Fibroblast of pulmonary artery (primary cell): ENCODE measurements at regions not wholly inside any gene's neighbourhood (a gene's known extent, or its start where the extent isn't known, plus 50 kb on each side); places are given as distances from the start of the nearest gene placed in this dataset.
"Not testable (repeated sequence)": the region's sequence is repeated elsewhere in the genome, so short reads cannot be mapped to it uniquely, and the experiment has no call there.

Experiments used
- DNase-seq: peaks from one replicate; pipeline ENCODE4 v3.0.0-alpha.2; 2010; ENCODE audit warnings: low read depth
- H3K4me3 ChIP-seq: replicated peaks from 2 replicates; pipeline ENCODE4 v1.5.1; 2011; ENCODE audit warnings: low read depth, mild to moderate bottlenecking, control low read depth, low read length, moderate library complexity
- TF ChIP-seq, protein P1 (sequence below): IDR thresholded peaks from 2 replicates; pipeline ENCODE4 v1.5.1; 2011; ENCODE audit warnings: mild to moderate bottlenecking, control low read depth, low read length, inconsistent platforms; ENCODE audit errors: missing control alignments

DNA sequence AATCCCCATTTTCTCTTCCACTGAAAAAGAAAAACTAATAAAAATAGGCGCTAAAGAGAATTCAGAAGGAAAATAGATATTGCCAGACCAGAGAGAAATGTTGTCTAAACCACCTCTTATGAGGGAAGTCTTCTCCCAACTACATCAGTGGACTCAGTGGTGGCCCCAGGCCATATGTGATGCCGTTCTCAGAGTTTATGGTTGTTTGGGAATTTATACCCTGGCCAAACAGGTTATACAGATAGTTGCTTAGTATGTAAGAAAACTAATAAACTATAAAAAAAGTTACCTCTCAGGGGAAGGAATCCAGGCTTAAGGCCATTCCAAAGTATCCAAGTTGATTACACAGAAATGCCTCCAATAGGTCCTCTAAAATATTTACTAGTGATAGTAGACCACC, 103.4 kb upstream of the RBM19 start:
- TF ChIP-seq, protein P1, sequence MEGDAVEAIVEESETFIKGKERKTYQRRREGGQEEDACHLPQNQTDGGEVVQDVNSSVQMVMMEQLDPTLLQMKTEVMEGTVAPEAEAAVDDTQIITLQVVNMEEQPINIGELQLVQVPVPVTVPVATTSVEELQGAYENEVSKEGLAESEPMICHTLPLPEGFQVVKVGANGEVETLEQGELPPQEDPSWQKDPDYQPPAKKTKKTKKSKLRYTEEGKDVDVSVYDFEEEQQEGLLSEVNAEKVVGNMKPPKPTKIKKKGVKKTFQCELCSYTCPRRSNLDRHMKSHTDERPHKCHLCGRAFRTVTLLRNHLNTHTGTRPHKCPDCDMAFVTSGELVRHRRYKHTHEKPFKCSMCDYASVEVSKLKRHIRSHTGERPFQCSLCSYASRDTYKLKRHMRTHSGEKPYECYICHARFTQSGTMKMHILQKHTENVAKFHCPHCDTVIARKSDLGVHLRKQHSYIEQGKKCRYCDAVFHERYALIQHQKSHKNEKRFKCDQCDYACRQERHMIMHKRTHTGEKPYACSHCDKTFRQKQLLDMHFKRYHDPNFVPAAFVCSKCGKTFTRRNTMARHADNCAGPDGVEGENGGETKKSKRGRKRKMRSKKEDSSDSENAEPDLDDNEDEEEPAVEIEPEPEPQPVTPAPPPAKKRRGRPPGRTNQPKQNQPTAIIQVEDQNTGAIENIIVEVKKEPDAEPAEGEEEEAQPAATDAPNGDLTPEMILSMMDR: no peak
- no peak overlapping the region for H3K4me3 ChIP-seq
- no peak for DNase-seq

DNA sequence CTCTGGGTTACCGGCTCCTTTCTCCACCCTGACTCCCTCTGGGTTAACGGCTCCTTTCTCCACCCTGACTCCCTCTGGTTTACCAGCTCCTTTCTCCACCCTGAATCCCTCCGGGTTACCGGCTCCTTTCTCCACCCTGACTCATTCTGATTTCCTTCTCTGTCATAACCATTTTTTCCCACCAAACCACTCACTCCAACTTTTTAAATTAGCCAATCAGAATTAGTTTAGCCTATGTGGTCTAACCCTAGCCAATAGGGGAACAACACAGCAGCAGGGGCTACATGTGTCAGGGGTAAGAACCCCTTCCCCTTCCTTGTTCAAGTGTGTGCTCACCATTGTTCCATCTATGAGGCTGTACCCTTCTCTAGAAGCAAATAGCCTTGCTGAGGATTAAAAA, 98.4 kb upstream of the RBM19 start:
- H3K4me3 ChIP-seq: no peak overlapping the region
- no peak for DNase-seq
- TF ChIP-seq, protein P1: no peak

DNA sequence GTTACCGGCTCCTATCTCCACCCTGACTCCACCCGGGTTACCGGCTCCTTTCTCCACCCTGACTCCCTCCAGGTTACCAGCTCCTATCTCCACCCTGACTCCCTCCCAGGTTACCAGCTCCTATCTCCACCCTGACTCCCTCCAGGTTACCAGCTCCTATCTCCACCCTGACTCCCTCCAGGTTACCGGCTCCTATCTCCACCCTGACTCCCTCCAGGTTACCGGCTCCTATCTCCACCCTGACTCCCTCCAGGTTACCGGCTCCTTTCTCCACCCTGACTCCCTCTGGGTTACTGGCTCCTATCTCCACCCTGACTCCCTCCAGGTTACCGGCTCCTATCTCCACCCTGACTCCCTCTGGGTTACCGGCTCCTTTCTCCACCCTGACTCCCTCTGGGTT, 97.9 kb upstream of the RBM19 start:
- DNase-seq, H3K4me3 ChIP-seq: not testable (repeated sequence)

DNA sequence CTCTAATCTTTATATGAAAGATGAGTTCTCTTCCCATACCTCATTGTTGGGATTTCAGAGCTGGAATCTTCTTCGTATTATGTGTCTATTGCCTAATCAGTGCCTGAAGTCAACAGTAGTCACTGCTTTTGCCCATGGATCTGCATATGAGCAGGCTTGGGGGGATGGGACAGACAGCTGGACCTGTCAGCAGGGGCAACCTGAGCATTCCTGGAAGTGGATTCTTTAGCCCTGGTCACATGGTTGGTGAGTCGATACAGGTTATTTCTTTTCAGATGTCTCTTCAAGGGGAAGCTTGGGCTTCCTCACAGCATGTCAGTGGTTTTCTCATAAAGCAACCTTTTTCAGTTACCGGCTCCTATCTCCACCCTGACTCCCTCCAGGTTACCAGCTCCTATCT, 97.3 kb upstream of the RBM19 start:
- H3K4me3 ChIP-seq: no peak overlapping the region
- DNase-seq: no peak
- TF ChIP-seq, protein P1: no peak

DNA sequence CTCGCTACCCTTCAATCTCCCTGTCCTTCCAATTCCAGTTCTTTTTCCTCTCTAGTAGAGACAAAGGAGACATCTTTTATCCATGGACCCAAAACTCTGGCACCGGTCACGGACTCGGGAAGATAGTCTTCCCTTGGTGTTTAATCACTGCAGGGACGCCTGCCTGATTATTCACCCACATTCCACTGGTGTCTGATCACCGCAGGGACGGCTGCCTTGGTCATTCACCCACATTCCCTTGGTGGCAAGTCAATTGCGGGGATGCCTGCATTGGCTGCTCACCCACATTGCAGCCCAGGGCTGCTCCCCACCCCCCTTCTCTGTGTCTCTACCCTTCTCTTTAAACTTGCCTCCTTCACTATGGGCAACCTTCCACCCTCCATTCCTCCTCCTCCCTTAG, 90.2 kb upstream of the RBM19 start:
- not testable (repeated sequence) for DNase-seq, H3K4me3 ChIP-seq

DNA sequence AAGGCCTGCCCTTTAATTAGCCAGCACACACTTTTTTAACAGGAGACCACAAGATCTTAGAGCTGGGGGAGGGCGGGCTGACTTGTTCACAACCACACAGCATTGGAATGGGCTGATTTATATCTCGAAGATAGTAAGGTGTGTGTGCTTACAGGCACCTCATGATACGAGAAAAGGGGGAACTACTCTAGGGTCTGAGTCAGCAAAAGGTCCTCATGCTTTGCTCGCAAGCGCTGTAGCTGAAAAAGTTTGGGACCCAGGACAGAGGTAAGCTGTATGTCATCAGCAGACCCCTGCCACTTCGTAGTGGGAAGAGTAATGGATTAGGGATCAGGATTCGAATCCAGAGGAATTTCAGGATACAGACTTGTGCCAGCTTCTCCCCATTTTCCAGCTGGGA, 88.9 kb upstream of the RBM19 start:
- no peak overlapping the region for H3K4me3 ChIP-seq
- DNase-seq: no peak
- TF ChIP-seq, protein P1: no peak

DNA sequence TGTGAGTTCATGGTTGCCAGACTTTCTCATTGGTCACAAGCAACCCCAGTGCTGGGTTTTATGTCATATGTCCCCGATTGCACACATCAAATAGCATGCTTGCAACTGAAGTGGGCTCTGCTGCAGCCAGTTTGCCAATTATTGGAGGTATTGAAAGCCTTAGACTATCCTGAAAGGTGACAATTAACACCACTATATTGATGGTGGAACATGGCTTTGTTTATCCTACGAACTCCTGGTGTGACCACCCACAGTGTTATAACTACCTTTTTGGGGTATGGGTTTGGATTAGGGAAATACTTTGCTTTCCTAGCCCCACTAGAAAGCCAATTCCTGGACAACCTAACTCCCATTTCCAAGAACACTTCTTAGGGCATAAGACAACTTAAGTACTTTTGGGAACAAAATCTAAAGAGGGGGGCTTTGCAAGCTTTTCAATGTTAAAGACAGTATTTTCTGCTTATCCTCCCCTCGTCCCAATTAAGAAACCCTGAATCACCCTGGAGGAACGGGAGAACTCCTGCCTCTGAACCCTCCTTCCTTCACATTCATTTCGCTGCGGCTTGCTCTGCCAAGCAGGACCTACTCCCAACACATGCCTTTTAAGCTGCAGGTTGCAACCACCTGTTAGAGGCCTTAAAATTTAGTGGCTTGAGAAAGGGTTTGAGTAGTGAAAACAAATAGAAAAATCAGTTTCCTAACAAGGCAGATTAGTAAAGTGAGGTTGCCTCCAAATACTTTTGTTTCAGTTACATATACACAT, 80.3 kb upstream of the RBM19 start:
- DNase-seq: no peak
- TF ChIP-seq, protein P1: no peak
- no peak overlapping the region for H3K4me3 ChIP-seq

DNA sequence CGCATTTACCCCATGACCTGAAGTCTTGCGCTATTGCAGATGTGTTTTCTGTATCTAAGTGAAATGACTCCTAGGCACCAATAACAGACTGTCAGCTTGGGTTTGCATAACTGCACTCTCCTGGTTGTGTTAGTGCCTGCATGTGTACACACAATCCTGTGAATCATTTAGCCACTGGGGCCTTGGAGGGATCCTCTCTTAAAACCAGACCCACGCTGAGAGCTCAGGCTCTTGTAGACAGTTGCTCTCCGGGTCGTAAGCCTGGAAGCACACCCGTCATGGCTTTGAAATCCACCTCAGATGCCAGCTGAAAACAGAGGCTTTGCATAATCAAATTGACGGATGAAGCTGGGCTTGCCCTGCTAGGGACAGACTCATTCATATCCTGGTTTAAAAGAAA, 79.2 kb upstream of the RBM19 start:
- no peak overlapping the region for H3K4me3 ChIP-seq
- TF ChIP-seq, protein P1: no peak
- DNase-seq: no peak
